SK-N-SH treated with all-trans-retinoic acid at 6 μM for 48 hours (cell line): ENCODE measurements at regions not wholly inside any gene's neighbourhood (a gene's known extent, or its start where the extent isn't known, plus 50 kb on each side); places are given as distances from the start of the nearest gene placed in this dataset.

Experiments used
- ATAC-seq: fragments of 200-7000 bp; cut with Tn5 transposase; 3 replicates; pipeline ENCODE4 v1.9.1; 2020; ENCODE audit warnings: mild to moderate bottlenecking, moderate library complexity
- ARNTL ChIP-seq: fragments of 450-650 bp; formaldehyde crosslinking; IDR thresholded peaks from 2 replicates; pipeline ENCODE4 v1.5.0; 2020; ENCODE audit warnings: low read depth, mild to moderate bottlenecking, moderate library complexity, borderline replicate concordance
- BACH2 ChIP-seq: fragments of 250-450 bp; sonication (Bioruptor Pico); IDR thresholded peaks from 2 replicates; pipeline ENCODE4 v1.9.0; 2021; ENCODE audit warnings: mild to moderate bottlenecking, borderline replicate concordance
- CREB5 ChIP-seq: fragments of 250-450 bp; sonication (Bioruptor Pico); IDR thresholded peaks from 2 replicates; pipeline ENCODE4 v1.5.1; 2020; ENCODE audit warnings: low read depth, mild to moderate bottlenecking, moderate library complexity
- CSDC2 ChIP-seq: fragments of 250-450 bp; sonication (Bioruptor Pico); IDR thresholded peaks from 2 replicates; pipeline ENCODE4 v1.5.0; 2020; ENCODE audit warnings: mild to moderate bottlenecking, moderate library complexity
- GLIS3 ChIP-seq: fragments of 250-450 bp; sonication (Bioruptor Pico); IDR thresholded peaks from 2 replicates; pipeline ENCODE4 v1.5.0; 2020; ENCODE audit warnings: mild to moderate bottlenecking, moderate library complexity
- ISL1 ChIP-seq: fragments of 250-450 bp; sonication (Bioruptor Pico); IDR thresholded peaks from 2 replicates; pipeline ENCODE4 v2.1.2; 2022; ENCODE audit warnings: mild to moderate bottlenecking, moderate library complexity
- OSR1 ChIP-seq: fragments of 250-450 bp; sonication (Bioruptor Pico); IDR thresholded peaks from 2 replicates; pipeline ENCODE4 v1.8.0; 2022; ENCODE audit warnings: moderate library complexity, mild to moderate bottlenecking, inconsistent platforms
- PATZ1 ChIP-seq: fragments of 250-450 bp; sonication (Bioruptor Pico); IDR thresholded peaks from 2 replicates; pipeline ENCODE4 v1.8.0; 2020; ENCODE audit warnings: mild to moderate bottlenecking, moderate library complexity, borderline replicate concordance
- POU6F1 ChIP-seq: fragments of 250-450 bp; sonication (Bioruptor Pico); IDR thresholded peaks from 2 replicates; pipeline ENCODE4 v1.8.0; 2021; ENCODE audit warnings: low read depth, mild to moderate bottlenecking, moderate library complexity, borderline replicate concordance
- PPARA ChIP-seq: fragments of 250-450 bp; sonication (Bioruptor Pico); IDR thresholded peaks from 2 replicates; pipeline ENCODE4 v1.5.0; 2020; ENCODE audit warnings: mild to moderate bottlenecking, borderline replicate concordance
- RARB ChIP-seq: fragments of 250-450 bp; sonication (Bioruptor Pico); IDR thresholded peaks from 2 replicates; pipeline ENCODE4 v1.8.0; 2021; ENCODE audit warnings: mild to moderate bottlenecking, moderate library complexity
- SNAI2 ChIP-seq: fragments of 250-450 bp; sonication (Bioruptor Pico); IDR thresholded peaks from 2 replicates; pipeline ENCODE4 v1.5.0; 2020; ENCODE audit warnings: mild to moderate bottlenecking, moderate library complexity
- TCF4 ChIP-seq: fragments of 250-450 bp; sonication (Bioruptor Pico); IDR thresholded peaks from 2 replicates; pipeline ENCODE4 v1.8.0; 2021; ENCODE audit warnings: mild to moderate bottlenecking, moderate library complexity, borderline replicate concordance
- TOX ChIP-seq: fragments of 250-450 bp; sonication (Bioruptor Pico); IDR thresholded peaks from 2 replicates; pipeline ENCODE4 v1.8.0; 2021; ENCODE audit warnings: mild to moderate bottlenecking, moderate library complexity, borderline replicate concordance
- ZC3H10 ChIP-seq: fragments of 250-450 bp; sonication (Bioruptor Pico); IDR thresholded peaks from 2 replicates; pipeline ENCODE4 v1.5.1; 2021; ENCODE audit warnings: mild to moderate bottlenecking, moderate library complexity
- ZFP30 ChIP-seq: fragments of 450-650 bp; formaldehyde crosslinking; IDR thresholded peaks from 2 replicates; pipeline ENCODE4 v1.5.0; 2022; ENCODE audit warnings: mild to moderate bottlenecking, moderate library complexity
- ZNF565 ChIP-seq: fragments of 450-650 bp; formaldehyde crosslinking; conservative IDR thresholded peaks from 2 replicates; pipeline ENCODE4 v1.5.0; 2020; ENCODE audit warnings: low read depth, mild to moderate bottlenecking, moderate library complexity
- ZNF70 ChIP-seq: fragments of 450-650 bp; formaldehyde crosslinking; IDR thresholded peaks from 2 replicates; pipeline ENCODE4 v1.5.0; 2020; ENCODE audit warnings: mild to moderate bottlenecking, moderate library complexity
- ZNF8 ChIP-seq: fragments of 450-650 bp; formaldehyde crosslinking; IDR thresholded peaks from 2 replicates; pipeline ENCODE4 v1.5.0; 2020; ENCODE audit warnings: mild to moderate bottlenecking, moderate library complexity

GRCh38 chr5:39531306-39531705, 106.5 kb upstream of the DAB2 start (continued):
- no peak for TF ChIP-seq ZNF565 (CRISPR knock-in tag)
- no peak for TF ChIP-seq ZC3H10 (CRISPR knock-in tag)
- no peak for TF ChIP-seq PATZ1 (CRISPR knock-in tag)
- no peak for TF ChIP-seq ZNF70 (CRISPR knock-in tag)
- no peak for TF ChIP-seq OSR1 (CRISPR knock-in tag)

GRCh38 chr5:39526914-39527477, 102.2 kb upstream of the DAB2 start:
- no peak for TF ChIP-seq OSR1 (CRISPR knock-in tag)
- TF ChIP-seq CREB5 (CRISPR knock-in tag), result no peak
- TF ChIP-seq TCF4 (CRISPR knock-in tag), result no peak
- no peak for TF ChIP-seq SNAI2 (CRISPR knock-in tag)
- TF ChIP-seq ZNF565 (CRISPR knock-in tag), result no peak
- no peak for TF ChIP-seq BACH2
- TF ChIP-seq TOX (CRISPR knock-in tag), result no peak
- TF ChIP-seq RARB (CRISPR knock-in tag), result no peak
- no peak; the same call in 2 of the 3 replicates for ATAC-seq

- peak; percentile 36; the same call in 1 of the 2 replicates for TF ChIP-seq OSR1 (CRISPR knock-in tag)
- ATAC-seq, result peak; percentile 76
These were observed 101.0 kb upstream of the DAB2 start for GRCh38 chr5:39525781-39526180.

GRCh38 chr5:39525271-39525670, 100.5 kb upstream of the DAB2 start:
- no peak for TF ChIP-seq ZNF8

GRCh38 chr5:39523821-39524220, 99.0 kb upstream of the DAB2 start:
- no peak for TF ChIP-seq CREB5 (CRISPR knock-in tag)
- no peak for TF ChIP-seq ARNTL
- TF ChIP-seq ZFP30 (CRISPR knock-in tag), result no peak
- no peak for TF ChIP-seq ZC3H10 (CRISPR knock-in tag)
- TF ChIP-seq BACH2, result no peak
- TF ChIP-seq PATZ1 (CRISPR knock-in tag), result no peak
- no peak for TF ChIP-seq RARB (CRISPR knock-in tag)
- no peak for TF ChIP-seq PPARA (CRISPR knock-in tag)
- no peak for TF ChIP-seq GLIS3
- TF ChIP-seq CSDC2 (CRISPR knock-in tag), result no peak
- TF ChIP-seq ISL1, result no peak
- no peak for TF ChIP-seq ZNF70 (CRISPR knock-in tag)
- TF ChIP-seq SNAI2 (CRISPR knock-in tag), result no peak
- TF ChIP-seq TCF4 (CRISPR knock-in tag), result no peak
- TF ChIP-seq POU6F1 (CRISPR knock-in tag), result no peak
- TF ChIP-seq ZNF565 (CRISPR knock-in tag), result no peak

More at GRCh38 chr5:39525271-39525670, 100.5 kb upstream of the DAB2 start:
- no peak for ATAC-seq

More at GRCh38 chr5:39523821-39524220, 99.0 kb upstream of the DAB2 start:
- ATAC-seq, result peak; percentile 60
